ENCODE measurements at regions not wholly inside any gene's neighbourhood (a gene's known extent, or its start where the extent isn't known, plus 50 kb on each side); places are given as distances from the start of the nearest gene placed in this dataset.

GRCh38 chr9:89256225-89256624, 54.8 kb upstream of the CKS2 start:
- no peak for DNase-seq
- H3K36me3 ChIP-seq = no peaks in the 10 kb centered on the region
- H3K9me3 ChIP-seq (ENCODE audit: severe bottlenecking) = no peaks in the 10 kb centered on the region
- TF ChIP-seq CTCF (IDR thresholded peaks at IDR 0.05; ENCODE audit: low read depth, low read length) = no peak
- H3K27ac ChIP-seq = no peak overlapping the region
- no peak overlapping the region for H3K4me3 ChIP-seq (ENCODE audit: low read depth, low read length)
- no peaks in the 10 kb centered on the region for H3K27me3 ChIP-seq (ENCODE audit: insufficient read depth, low read depth, severe bottlenecking)

GRCh38 chr9:89256642-89257041, 54.4 kb upstream of the CKS2 start:
- no peak overlapping the region for H3K27ac ChIP-seq
- DNase-seq = no peak
- no peaks in the 10 kb centered on the region for H3K27me3 ChIP-seq (ENCODE audit: insufficient read depth, low read depth, severe bottlenecking)
- TF ChIP-seq CTCF (IDR thresholded peaks at IDR 0.05; ENCODE audit: low read depth, low read length) = no peak
- H3K36me3 ChIP-seq = no peaks in the 10 kb centered on the region
- H3K4me3 ChIP-seq (ENCODE audit: low read depth, low read length) = no peak overlapping the region
- H3K9me3 ChIP-seq (ENCODE audit: severe bottlenecking) = no peaks in the 10 kb centered on the region

GRCh38 chr9:89260525-89260924, 50.5 kb upstream of the CKS2 start:
- Histone ChIP-seq H3K4me3 (ENCODE audit: low read depth, low read length) (no peak overlapping the region), H3K9me3 (ENCODE audit: severe bottlenecking) (no peaks in the 10 kb centered on the region), H3K36me3 (no peaks in the 10 kb centered on the region), H3K27me3 (ENCODE audit: insufficient read depth, low read depth, severe bottlenecking) (no peaks in the 10 kb centered on the region), H3K27ac (no peak overlapping the region)
- no peak for DNase-seq
- TF ChIP-seq CTCF (IDR thresholded peaks at IDR 0.05; ENCODE audit: low read depth, low read length) = no peak

All from WERI-Rb-1 (cell line).